Activated T-helper 17 cell treated with anti-CD3 and anti-CD28 coated beads, Interleukin-2, amount 50 U/mL, for 72 hours (primary cell): ENCODE measurements at regions not wholly inside any gene's neighbourhood (a gene's known extent, or its start where the extent isn't known, plus 50 kb on each side); places are given as distances from the start of the nearest gene placed in this dataset.

Experiments
- ATAC-seq: fragments of 150-1000 bp; cut with Tn5 transposase; replicated peaks from 2 replicates; pipeline ENCODE4 v1.10.0; 2021; ENCODE audit warnings: mild to moderate bottlenecking, moderate library complexity
- H3K27ac Mint-ChIP-seq: one replicate; pipeline ENCODE4 v1.8.0; 2022; ENCODE audit warnings: mixed read lengths
- H3K27me3 Mint-ChIP-seq: one replicate; pipeline ENCODE4 v1.8.0; 2022; ENCODE audit warnings: mixed read lengths
- H3K36me3 Mint-ChIP-seq: one replicate; pipeline ENCODE4 v1.8.0; 2022; ENCODE audit warnings: low read depth, mild to moderate bottlenecking, mixed read lengths
- H3K4me1 Mint-ChIP-seq: one replicate; pipeline ENCODE4 v1.8.0; 2022; ENCODE audit warnings: mixed read lengths
- H3K4me3 Mint-ChIP-seq: one replicate; pipeline ENCODE4 v1.8.0; 2022; ENCODE audit warnings: mild to moderate bottlenecking, mixed read lengths
- H3K9me3 Mint-ChIP-seq: one replicate; pipeline ENCODE4 v1.8.0; 2022; ENCODE audit warnings: mixed read lengths

- Mint-ChIP-seq H3K9me3 (no peaks in the 10 kb centered on the region), H3K27me3 (peaks cover 3% of the 10 kb centered on the region), H3K4me3 (no peak overlapping the region), H3K36me3 (no peaks in the 10 kb centered on the region), H3K27ac (no peak overlapping the region), H3K4me1 (no peaks in the 10 kb centered on the region)
- no peak for ATAC-seq
Measured at GRCh38 chr20:58077282-58077681, 151.2 kb downstream of the ANKRD60 start.

- Mint-ChIP-seq H3K9me3 (no peaks in the 10 kb centered on the region), H3K4me3 (no peak overlapping the region), H3K4me1 (no peaks in the 10 kb centered on the region), H3K27me3 (peaks cover 6% of the 10 kb centered on the region), H3K36me3 (no peaks in the 10 kb centered on the region), H3K27ac (no peak overlapping the region)
- ATAC-seq: no peak
Measured at GRCh38 chr20:58076405-58076804, 152.0 kb downstream of the ANKRD60 start.

- Mint-ChIP-seq H3K27me3 (peaks cover 10% of the 10 kb centered on the region), H3K4me1 (no peaks in the 10 kb centered on the region)
Measured at GRCh38 chr20:58075586-58076345, 152.7 kb downstream of the ANKRD60 start.

GRCh38 chr20:58073945-58074856 is 154.3 kb downstream of the ANKRD60 start:
- Mint-ChIP-seq H3K36me3 (no peaks in the 10 kb centered on the region), H3K4me3 (no peak overlapping the region), H3K4me1 (no peaks in the 10 kb centered on the region), H3K9me3 (no peaks in the 10 kb centered on the region), H3K27ac (no peak overlapping the region), H3K27me3 (peaks cover 11% of the 10 kb centered on the region)
- ATAC-seq: no peak

More at GRCh38 chr20:58075586-58076345, 152.7 kb downstream of the ANKRD60 start:
- Mint-ChIP-seq H3K9me3 (no peaks in the 10 kb centered on the region), H3K36me3 (no peaks in the 10 kb centered on the region), H3K27ac (no peak overlapping the region), H3K4me3 (no peak overlapping the region)
- ATAC-seq: no peak

GRCh38 chr20:58072695-58073671 is 155.5 kb downstream of the ANKRD60 start:
- no peak overlapping the region for H3K27ac Mint-ChIP-seq
- no peak overlapping the region for H3K4me3 Mint-ChIP-seq
- no peaks in the 10 kb centered on the region for H3K4me1 Mint-ChIP-seq
- H3K9me3 Mint-ChIP-seq: no peaks in the 10 kb centered on the region
- H3K27me3 Mint-ChIP-seq: peaks cover 19% of the 10 kb centered on the region
- no peaks in the 10 kb centered on the region for H3K36me3 Mint-ChIP-seq
- no peak for ATAC-seq

- Mint-ChIP-seq H3K4me3 (no peak overlapping the region), H3K4me1 (no peaks in the 10 kb centered on the region), H3K9me3 (no peaks in the 10 kb centered on the region), H3K36me3 (no peaks in the 10 kb centered on the region), H3K27me3 (peaks cover 19% of the 10 kb centered on the region), H3K27ac (no peak overlapping the region)
- no peak for ATAC-seq
Measured at GRCh38 chr20:58071991-58072390, 156.5 kb downstream of the ANKRD60 start.

- H3K36me3 Mint-ChIP-seq: no peaks in the 10 kb centered on the region
- H3K27me3 Mint-ChIP-seq: peaks cover 19% of the 10 kb centered on the region
Measured at GRCh38 chr20:58071298-58071697, 157.2 kb downstream of the ANKRD60 start.

GRCh38 chr20:58070664-58071196 is 157.7 kb downstream of the ANKRD60 start:
- Mint-ChIP-seq H3K4me1 (no peaks in the 10 kb centered on the region), H3K4me3 (no peak overlapping the region), H3K27me3 (peaks cover 18% of the 10 kb centered on the region), H3K9me3 (no peaks in the 10 kb centered on the region), H3K27ac (no peak overlapping the region), H3K36me3 (no peaks in the 10 kb centered on the region)
- ATAC-seq: no peak

More at GRCh38 chr20:58071298-58071697, 157.2 kb downstream of the ANKRD60 start:
- Mint-ChIP-seq H3K27ac (no peak overlapping the region), H3K9me3 (no peaks in the 10 kb centered on the region), H3K4me3 (no peak overlapping the region), H3K4me1 (no peaks in the 10 kb centered on the region)
- no peak for ATAC-seq

GRCh38 chr20:58069796-58070663 is 158.4 kb downstream of the ANKRD60 start:
- H3K27me3 Mint-ChIP-seq: peaks cover 16% of the 10 kb centered on the region
- H3K36me3 Mint-ChIP-seq: no peaks in the 10 kb centered on the region
- no peaks in the 10 kb centered on the region for H3K4me1 Mint-ChIP-seq
- no peaks in the 10 kb centered on the region for H3K9me3 Mint-ChIP-seq
- ATAC-seq: no peak
- no peak overlapping the region for H3K27ac Mint-ChIP-seq
- H3K4me3 Mint-ChIP-seq: no peak overlapping the region

- no peaks in the 10 kb centered on the region for H3K4me1 Mint-ChIP-seq
- no peak overlapping the region for H3K4me3 Mint-ChIP-seq
- H3K36me3 Mint-ChIP-seq: no peaks in the 10 kb centered on the region
Measured at GRCh38 chr20:58069207-58069606, 159.2 kb downstream of the ANKRD60 start.

GRCh38 chr20:58065508-58066361 is 162.7 kb downstream of the ANKRD60 start:
- H3K27me3 Mint-ChIP-seq: peaks cover 10% of the 10 kb centered on the region
- no peaks in the 10 kb centered on the region for H3K4me1 Mint-ChIP-seq
- no peak overlapping the region for H3K4me3 Mint-ChIP-seq
- H3K9me3 Mint-ChIP-seq: no peaks in the 10 kb centered on the region
- H3K36me3 Mint-ChIP-seq: no peaks in the 10 kb centered on the region
- no peak for ATAC-seq
- no peak overlapping the region for H3K27ac Mint-ChIP-seq

More at GRCh38 chr20:58069207-58069606, 159.2 kb downstream of the ANKRD60 start:
- peaks cover 16% of the 10 kb centered on the region for H3K27me3 Mint-ChIP-seq
- no peaks in the 10 kb centered on the region for H3K9me3 Mint-ChIP-seq
- H3K27ac Mint-ChIP-seq: no peak overlapping the region
- ATAC-seq: no peak

- Mint-ChIP-seq H3K9me3 (no peaks in the 10 kb centered on the region), H3K27ac (no peak overlapping the region), H3K4me1 (no peaks in the 10 kb centered on the region), H3K4me3 (no peak overlapping the region), H3K27me3 (peaks cover 20% of the 10 kb centered on the region), H3K36me3 (no peaks in the 10 kb centered on the region)
- no peak for ATAC-seq
Measured at GRCh38 chr20:58064411-58065010, 163.9 kb downstream of the ANKRD60 start.
